HL-60 (cell line): ENCODE measurements at regions not wholly inside any gene's neighbourhood (a gene's known extent, or its start where the extent isn't known, plus 50 kb on each side); places are given as distances from the start of the nearest gene placed in this dataset.

Source experiments
- GABPA ChIP-seq: IDR thresholded peaks from 2 replicates; pipeline ENCODE4 v1.6.1; 2012; ENCODE audit warnings: low read depth
- POLR2AphosphoS5 ChIP-seq: IDR thresholded peaks from 2 replicates; pipeline ENCODE4 v1.6.1; 2012; ENCODE audit warnings: low read depth
- TF ChIP-seq, protein P1 (sequence below): IDR thresholded peaks from one replicate; pipeline ENCODE4 v1.5.1; 2011; ENCODE audit warnings: low read length, control low read depth, inconsistent platforms; ENCODE audit not compliant: insufficient read depth
- TF ChIP-seq, protein P2 (sequence below): IDR thresholded peaks from 2 replicates; pipeline ENCODE4 v1.6.1; 2012; ENCODE audit warnings: low read depth; ENCODE audit not compliant: insufficient replicate concordance

DNA sequence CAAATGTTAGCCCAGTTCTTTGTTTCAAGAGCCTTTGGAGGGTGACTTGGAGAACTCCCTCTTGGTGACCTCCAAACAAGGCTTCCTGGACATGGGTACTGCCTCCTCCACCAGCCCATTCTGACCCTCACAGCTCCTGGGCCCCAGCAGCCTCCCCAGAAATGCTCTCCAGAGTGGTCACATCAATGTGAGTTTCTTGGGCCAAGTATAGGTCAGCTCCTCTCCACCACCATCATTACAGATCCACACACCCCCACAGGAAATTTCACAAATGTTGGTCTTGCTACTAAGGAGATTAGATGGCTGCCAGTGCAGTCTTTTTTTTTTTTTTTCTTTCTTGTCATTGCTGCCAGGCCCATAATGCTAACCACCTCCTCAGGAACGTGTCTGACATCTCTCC is 410.7 kb downstream of the DTWD2 start:
- TF ChIP-seq, protein P1, sequence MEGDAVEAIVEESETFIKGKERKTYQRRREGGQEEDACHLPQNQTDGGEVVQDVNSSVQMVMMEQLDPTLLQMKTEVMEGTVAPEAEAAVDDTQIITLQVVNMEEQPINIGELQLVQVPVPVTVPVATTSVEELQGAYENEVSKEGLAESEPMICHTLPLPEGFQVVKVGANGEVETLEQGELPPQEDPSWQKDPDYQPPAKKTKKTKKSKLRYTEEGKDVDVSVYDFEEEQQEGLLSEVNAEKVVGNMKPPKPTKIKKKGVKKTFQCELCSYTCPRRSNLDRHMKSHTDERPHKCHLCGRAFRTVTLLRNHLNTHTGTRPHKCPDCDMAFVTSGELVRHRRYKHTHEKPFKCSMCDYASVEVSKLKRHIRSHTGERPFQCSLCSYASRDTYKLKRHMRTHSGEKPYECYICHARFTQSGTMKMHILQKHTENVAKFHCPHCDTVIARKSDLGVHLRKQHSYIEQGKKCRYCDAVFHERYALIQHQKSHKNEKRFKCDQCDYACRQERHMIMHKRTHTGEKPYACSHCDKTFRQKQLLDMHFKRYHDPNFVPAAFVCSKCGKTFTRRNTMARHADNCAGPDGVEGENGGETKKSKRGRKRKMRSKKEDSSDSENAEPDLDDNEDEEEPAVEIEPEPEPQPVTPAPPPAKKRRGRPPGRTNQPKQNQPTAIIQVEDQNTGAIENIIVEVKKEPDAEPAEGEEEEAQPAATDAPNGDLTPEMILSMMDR, result no peak
- no peak for TF ChIP-seq POLR2AphosphoS5
- TF ChIP-seq GABPA, result no peak
- TF ChIP-seq, protein P2, sequence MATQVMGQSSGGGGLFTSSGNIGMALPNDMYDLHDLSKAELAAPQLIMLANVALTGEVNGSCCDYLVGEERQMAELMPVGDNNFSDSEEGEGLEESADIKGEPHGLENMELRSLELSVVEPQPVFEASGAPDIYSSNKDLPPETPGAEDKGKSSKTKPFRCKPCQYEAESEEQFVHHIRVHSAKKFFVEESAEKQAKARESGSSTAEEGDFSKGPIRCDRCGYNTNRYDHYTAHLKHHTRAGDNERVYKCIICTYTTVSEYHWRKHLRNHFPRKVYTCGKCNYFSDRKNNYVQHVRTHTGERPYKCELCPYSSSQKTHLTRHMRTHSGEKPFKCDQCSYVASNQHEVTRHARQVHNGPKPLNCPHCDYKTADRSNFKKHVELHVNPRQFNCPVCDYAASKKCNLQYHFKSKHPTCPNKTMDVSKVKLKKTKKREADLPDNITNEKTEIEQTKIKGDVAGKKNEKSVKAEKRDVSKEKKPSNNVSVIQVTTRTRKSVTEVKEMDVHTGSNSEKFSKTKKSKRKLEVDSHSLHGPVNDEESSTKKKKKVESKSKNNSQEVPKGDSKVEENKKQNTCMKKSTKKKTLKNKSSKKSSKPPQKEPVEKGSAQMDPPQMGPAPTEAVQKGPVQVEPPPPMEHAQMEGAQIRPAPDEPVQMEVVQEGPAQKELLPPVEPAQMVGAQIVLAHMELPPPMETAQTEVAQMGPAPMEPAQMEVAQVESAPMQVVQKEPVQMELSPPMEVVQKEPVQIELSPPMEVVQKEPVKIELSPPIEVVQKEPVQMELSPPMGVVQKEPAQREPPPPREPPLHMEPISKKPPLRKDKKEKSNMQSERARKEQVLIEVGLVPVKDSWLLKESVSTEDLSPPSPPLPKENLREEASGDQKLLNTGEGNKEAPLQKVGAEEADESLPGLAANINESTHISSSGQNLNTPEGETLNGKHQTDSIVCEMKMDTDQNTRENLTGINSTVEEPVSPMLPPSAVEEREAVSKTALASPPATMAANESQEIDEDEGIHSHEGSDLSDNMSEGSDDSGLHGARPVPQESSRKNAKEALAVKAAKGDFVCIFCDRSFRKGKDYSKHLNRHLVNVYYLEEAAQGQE, result no peak
